Hematopoietic multipotent progenitor cell treated with erythropoietin and hydrocortisone succinate and interleukin-3 and kit ligand, for 15 days (in vitro differentiated cells): ENCODE measurements at regions not wholly inside any gene's neighbourhood (a gene's known extent, or its start where the extent isn't known, plus 50 kb on each side); places are given as distances from the start of the nearest gene placed in this dataset.
"Not testable (repeated sequence)": the region's sequence is repeated elsewhere in the genome, so short reads cannot be mapped to it uniquely, and the experiment has no call there.

Source experiments
- DNase-seq: peaks from one replicate; pipeline ENCODE4 v3.0.0-alpha.2; 2015; ENCODE audit warnings: low spot score

GRCh38 chr15:36177590-36178302 lies 401.7 kb upstream of the CDIN1 start:
- no peak for DNase-seq

GRCh38 chr15:36178303-36178633 lies 401.2 kb upstream of the CDIN1 start:
- no peak for DNase-seq

- DNase-seq = no peak
These were observed 396.2 kb upstream of the CDIN1 start for GRCh38 chr15:36183201-36183600.

DNA sequence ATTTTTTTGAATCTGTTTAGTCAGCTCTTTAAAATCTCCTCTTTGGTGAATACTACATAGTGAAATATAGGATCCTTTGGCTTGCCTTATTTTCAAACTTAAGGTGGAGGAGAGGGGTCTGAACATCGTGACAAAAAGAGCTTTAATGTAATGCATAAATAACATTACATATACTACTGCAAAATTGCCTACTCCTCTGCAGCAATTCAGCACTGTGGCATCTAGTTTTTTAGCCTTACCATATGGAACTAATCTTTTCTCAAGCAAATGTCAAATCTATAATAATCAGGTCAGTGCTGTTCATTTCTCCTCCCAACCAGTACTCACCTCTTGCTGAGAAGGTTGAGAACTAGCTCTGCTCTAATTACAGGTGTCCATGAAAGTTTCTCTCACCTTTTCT lies 394.0 kb upstream of the CDIN1 start:
- no peak for DNase-seq

DNA sequence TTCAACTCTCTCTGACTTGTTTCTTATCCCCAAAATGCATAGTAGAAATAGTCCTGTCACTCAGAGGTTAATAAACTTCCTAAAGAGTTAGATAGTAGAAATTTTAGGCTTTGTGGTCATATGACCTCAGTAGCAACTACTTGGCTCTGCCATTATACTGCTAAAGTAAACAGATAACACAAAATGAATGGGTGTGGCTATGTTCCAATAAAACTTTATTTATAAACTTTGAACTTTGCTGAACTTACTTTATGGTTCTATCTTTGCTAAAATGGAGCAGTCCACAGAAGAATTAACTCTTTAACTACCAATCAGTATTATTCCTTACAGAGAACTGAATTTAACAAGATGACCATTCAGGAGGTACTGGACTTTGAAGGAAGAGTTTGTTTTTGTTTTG lies 393.6 kb upstream of the CDIN1 start:
- DNase-seq = no peak

DNA sequence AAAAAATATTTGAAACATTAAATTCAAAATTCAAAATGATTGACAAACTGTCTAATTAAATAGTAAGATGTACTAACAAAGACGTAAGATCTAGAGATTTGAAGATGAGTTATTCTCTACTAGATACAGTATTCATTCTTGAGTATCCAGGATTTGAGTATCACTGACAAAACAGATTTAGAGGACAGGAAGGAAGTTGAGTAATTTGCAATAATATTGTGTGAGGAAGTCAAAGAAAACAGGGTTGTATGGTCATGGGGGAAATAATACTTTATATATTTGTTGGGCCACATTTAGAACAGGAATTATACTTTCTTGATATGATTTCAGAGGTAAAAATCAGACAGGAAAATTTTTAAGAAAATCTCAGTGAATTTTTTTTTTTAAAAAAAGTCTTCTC lies 393.1 kb upstream of the CDIN1 start:
- no peak for DNase-seq

- no peak for DNase-seq
These were observed 388.0 kb upstream of the CDIN1 start for GRCh38 chr15:36191459-36191858.

GRCh38 chr15:36195361-36196007 lies 383.9 kb upstream of the CDIN1 start:
- not testable (repeated sequence) for DNase-seq

- no peak for DNase-seq
These were observed 370.4 kb upstream of the CDIN1 start for GRCh38 chr15:36208868-36209582.

DNA sequence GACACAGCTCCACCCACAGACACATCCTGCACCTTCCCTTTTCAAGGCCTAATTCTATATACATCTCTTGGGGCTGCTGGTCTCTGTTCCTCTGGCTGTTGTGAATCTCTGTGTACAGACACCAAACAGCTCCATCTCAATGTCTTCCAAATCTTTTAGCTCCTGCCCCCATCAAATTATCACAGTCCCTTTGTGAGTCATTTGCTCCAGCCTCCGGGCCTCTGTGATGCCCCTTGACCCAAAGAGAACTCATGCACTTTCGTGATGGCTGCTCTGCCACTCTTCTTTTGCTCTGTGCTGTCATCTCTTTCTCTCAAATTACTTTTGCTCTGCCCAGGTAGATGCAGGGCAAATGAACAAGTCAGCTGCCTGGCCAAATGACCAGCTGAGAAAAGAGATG lies 369.0 kb upstream of the CDIN1 start:
- DNase-seq = no peak

DNA sequence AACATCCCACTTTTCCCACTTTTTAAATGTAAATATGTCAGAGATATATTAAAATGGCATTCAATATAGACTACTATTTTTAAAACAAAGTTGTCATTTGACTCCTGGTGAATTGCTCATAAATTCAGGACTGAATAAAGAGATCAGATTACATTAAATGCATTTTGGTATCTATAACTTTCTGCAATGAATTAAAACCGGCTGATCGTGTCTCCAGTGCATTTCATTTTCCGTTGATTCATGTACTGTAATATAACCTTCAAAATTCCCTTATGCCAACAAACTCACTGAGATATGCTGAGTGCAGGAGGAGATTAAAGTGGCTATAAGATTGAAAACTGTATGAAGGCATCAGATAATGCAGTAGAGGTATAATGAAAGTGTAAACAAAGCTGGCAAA lies 361.1 kb upstream of the CDIN1 start:
- DNase-seq = no peak

- DNase-seq = no peak
These were observed 360.4 kb upstream of the CDIN1 start for GRCh38 chr15:36218991-36219390.

DNA sequence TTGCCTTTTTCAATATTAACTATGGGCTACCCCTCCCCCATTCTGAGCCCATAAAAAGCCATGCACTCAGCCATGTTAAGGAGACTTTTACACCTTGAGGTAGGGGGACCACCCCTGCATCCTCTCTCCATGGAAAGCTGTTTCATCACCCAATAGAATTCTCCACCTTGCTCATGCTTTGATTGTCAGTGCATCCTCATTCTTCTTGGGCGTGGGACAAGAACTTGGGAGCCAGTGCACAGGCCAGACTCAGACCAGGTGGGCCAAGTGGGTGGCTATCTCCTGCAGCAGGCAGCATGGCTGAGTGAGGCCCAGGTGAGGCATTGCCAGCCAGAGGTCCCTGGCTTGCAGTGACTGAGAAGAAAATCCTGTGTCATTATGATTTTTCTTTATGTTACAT lies 357.4 kb upstream of the CDIN1 start:
- no peak for DNase-seq

GRCh38 chr15:36230776-36231175 lies 348.6 kb upstream of the CDIN1 start:
- no peak for DNase-seq

DNA sequence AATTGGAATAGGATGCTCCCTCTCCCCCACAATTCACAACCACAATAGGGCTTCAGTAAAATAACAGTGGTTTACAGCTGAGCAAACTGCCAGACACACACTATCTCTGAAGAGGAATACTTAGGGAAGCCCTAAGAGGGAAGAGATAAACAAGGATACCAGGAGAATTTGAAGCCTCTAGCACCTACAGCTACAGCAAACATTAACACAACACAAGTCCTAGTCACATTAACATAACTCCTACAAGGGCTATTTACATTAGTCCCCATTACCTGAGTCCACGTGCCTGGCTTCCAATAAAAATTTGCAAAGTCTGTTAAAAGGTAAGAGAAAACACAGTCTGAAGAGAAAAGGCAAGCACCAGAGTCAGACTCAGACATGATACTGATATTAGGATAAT lies 346.9 kb upstream of the CDIN1 start:
- no peak for DNase-seq

GRCh38 chr15:36234743-36235142 lies 344.7 kb upstream of the CDIN1 start:
- DNase-seq = no peak

DNA sequence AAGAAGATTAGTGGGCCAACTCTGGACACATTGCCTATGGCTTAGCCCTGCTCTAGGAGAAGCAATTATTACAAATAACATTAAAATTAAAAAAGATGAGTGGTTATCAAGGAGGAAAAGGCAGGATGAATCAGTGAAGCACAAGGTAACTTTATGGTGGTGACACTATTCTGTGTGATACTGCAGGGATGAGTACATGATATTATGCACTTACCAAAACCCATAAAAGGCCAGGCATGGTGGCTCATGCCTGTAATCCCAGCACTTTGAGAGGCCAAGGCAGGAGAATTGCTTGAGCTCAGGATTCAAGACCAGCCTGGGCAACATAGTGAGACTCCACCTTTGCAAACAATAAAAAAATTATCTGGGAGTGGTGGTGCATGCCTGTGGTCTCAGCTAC lies 344.3 kb upstream of the CDIN1 start:
- no peak for DNase-seq

GRCh38 chr15:36239509-36239908 lies 339.9 kb upstream of the CDIN1 start:
- no peak for DNase-seq

DNA sequence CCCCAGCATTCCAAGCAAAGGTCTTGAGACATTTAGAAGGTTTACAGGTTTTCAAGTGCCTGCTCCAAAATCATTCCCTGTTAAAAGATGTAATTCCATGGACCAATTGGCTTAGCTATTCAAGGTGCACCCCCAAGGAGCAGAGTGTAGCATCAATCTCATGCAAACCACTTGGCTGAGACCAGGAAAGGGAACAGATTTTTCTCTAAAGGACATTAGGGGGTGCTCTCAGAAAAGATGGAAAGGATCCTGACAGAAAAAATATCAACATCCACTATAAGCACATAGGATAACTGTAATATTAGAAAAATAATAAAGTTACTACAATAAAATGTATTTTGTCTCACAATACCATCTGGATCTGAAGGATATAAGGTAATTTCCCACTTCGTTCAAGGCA lies 328.0 kb upstream of the CDIN1 start:
- DNase-seq = no peak

DNA sequence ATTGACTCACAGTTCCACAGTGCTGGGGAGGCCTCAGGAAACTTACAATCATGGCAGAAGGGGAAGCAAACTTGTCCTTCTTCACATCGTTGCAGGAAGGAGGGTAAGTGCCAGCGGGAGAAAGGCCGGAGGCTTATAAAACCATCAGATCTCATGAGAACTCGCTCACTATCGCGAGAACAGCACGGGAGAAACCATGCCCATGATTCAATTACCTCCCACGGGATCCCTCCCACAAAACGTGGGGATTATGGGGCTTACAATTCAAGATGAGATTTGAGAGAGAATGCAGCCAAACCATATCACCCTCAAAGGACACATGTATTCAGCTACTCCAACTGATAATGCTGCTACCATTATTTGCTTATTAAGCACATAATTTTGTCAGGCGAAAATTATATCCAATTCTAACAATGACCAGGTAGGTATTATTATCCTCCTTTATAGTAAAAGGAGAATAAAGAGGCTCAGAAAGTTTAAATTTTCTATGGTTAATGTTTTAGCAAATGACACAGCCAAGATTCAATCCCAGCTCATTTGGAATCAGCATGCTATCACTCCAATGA lies 327.2 kb upstream of the CDIN1 start:
- DNase-seq = no peak

DNA sequence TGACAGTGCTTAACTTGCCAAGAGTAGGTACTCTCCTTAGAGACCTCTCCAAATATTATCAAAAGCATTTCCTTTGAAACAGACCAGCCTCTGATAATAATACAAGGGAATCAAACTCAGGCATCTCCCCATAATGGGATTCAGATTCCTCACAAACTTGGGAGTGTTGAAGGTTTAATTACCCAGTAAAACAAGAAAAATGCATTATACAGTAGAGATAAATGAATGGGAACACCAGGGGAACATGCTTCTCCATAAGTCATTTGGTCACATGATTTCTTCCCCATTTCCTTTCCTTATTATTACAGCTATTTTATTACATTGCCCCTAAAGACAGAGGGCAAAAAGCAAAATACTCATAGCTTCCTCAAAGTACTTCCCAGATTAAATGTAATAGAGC lies 325.0 kb upstream of the CDIN1 start:
- DNase-seq = no peak

DNA sequence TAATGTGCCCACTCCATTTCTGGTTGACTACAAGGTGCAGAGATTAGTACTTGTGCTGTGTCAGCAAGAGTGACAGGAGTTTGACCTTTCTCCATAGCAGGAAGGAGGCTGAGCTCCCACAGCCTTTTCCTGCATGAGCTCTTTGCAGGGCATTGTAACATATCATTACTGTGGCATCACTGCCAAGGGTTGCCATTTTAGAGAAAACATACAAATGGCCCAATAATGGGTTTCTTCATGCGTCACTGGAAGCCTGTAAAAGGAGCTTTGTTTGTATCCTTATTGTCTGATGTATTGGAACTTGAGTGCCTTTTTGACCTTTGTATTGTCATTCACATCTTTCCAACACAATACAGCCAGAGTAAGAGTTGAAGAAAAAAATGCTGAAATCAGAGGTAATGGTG lies 323.0 kb upstream of the CDIN1 start:
- DNase-seq = no peak

- no peak for DNase-seq
These were observed 315.8 kb upstream of the CDIN1 start for GRCh38 chr15:36263666-36264065.
